GM12873 (cell line): ENCODE measurements at regions not wholly inside any gene's neighbourhood (a gene's known extent, or its start where the extent isn't known, plus 50 kb on each side); places are given as distances from the start of the nearest gene placed in this dataset.

Source experiments
- TF ChIP-seq, protein P1 (sequence below): IDR thresholded peaks from 2 replicates; pipeline ENCODE4 v1.5.1; 2012; ENCODE audit warnings: low read depth, mild to moderate bottlenecking, moderate library complexity, low read length, control low read depth; ENCODE audit not compliant: insufficient read depth; ENCODE audit errors: missing control alignments

DNA sequence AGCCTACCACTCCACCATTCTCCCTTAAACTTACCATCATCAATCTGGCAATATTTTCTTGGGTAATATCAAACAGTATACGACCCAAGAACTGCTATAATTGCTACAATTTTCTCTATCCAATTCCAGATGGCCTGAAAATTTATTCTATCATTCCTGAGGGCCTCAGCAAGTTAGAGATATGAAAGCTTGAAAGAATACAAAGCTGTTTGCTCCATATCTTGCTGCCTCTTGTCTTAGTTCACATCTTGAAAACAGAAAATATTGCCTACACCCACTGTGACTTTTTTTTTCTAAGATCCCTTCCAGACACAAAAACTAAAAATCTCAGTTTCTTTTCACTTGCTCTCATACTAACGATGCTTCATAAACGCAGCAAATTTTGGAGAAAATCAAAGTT lies 898.9 kb downstream of the OTOL1 start:
- TF ChIP-seq, protein P1, sequence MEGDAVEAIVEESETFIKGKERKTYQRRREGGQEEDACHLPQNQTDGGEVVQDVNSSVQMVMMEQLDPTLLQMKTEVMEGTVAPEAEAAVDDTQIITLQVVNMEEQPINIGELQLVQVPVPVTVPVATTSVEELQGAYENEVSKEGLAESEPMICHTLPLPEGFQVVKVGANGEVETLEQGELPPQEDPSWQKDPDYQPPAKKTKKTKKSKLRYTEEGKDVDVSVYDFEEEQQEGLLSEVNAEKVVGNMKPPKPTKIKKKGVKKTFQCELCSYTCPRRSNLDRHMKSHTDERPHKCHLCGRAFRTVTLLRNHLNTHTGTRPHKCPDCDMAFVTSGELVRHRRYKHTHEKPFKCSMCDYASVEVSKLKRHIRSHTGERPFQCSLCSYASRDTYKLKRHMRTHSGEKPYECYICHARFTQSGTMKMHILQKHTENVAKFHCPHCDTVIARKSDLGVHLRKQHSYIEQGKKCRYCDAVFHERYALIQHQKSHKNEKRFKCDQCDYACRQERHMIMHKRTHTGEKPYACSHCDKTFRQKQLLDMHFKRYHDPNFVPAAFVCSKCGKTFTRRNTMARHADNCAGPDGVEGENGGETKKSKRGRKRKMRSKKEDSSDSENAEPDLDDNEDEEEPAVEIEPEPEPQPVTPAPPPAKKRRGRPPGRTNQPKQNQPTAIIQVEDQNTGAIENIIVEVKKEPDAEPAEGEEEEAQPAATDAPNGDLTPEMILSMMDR, result no peak

DNA sequence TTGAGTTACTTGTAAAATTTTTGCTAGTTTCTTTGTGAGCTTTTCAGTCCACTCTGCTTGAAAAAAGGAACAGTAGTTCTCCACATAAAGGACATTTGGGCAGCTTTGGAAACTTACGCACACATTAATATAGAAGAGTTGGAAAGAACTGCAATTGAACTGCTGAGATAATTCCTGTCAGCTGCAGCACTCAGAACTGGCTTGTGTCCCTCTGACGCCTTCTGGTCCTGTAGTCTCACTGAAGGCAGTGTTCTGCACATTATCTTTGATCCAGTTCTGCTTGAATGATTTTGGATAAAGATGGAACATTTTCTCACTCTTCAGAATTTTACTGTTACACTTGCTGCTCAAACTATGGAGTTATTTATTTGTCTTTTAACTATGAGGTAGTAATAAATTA lies 901.9 kb downstream of the OTOL1 start:
- TF ChIP-seq, protein P1, result no peak

DNA sequence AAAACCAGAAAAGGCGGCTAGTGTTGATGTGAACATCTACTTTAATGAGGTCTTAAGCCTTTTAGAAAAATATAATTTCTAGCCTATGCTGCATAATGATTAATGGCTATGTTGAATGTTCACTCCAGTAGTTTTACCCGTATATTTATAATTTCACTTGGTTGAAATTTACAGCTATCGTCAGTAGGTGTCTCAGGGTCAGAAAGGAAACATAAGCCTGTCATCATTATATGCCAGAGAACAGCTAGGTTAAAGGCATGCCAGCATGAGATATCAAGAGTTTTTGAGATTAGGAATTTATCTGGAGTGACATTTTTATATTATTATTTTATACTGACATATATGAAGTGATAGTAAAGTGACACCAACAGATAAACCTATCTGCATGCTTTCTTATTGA lies 904.1 kb downstream of the OTOL1 start:
- TF ChIP-seq, protein P1, result no peak

DNA sequence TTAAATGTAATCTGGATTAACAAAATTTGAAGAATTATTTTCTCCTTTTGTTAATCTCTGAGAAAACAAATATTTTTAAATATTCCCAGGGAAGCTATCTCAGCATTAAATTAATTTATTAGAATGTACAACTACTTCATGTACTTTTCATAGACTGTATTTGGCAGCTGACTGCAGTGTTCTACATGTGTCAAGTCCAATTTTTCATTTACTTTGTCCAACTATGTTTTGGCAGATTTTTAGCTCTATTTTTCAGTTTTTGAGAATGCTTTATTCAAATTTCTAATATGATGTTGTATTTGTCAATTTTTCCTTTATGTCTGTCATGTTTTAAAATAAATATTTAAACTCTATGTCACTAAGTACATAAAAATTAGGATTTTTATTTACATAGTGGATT lies 925.1 kb downstream of the OTOL1 start:
- TF ChIP-seq, protein P1, result no peak

DNA sequence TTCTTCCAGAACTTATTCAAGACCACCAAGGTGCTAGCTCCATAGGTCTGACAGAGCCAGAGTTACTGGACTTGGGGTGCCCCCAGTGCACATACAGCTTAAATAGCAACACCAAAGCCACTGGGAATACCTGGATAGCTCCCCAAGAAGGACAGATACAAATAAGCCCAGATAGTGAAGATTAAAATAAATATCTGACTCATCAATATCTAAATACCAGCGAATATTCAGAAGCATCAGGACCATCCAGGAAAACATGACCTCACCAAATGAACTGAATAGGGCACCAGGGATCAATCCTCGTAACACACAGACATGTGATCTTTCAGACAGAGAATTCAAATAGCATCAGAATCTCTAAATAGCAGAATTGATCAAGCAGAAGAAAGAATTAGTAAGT lies 931.6 kb downstream of the OTOL1 start:
- TF ChIP-seq, protein P1, result no peak

DNA sequence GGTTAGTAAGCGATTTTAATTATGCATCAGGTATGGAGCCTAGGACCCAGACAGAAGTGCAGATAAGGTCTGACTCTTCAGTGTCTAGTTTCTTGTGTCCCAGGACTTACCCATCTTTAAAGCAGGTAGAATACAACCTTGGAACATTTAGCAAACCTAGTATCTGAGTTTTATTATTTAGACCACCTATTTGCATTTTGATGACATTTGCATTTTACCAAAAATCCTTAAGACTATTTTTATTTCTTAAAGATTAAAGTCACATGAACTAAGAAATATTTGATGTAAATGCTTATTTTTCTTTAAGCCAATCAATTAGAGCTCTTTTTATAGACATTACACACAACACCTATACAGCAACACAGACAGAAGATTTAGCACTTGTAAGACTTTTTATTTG lies 939.1 kb downstream of the OTOL1 start:
- TF ChIP-seq, protein P1, result no peak

DNA sequence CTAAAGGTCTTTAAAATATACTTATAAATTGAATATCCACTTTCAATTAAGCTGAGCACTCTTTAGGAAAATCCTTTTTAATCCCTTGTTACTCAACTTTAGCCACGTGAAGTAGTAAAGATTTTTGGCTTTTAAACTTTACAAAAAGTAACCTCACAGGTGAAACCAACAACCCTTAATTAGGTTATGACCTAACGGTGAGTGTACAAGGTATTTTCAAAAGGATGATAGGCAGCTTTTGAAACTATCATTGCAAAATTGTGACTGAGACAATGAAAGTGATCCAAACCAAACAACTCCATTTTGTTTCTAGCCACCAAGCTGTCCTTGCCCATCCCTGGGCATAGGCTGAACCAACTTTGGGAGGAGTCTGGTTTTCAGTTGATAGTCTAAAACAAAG lies 940.2 kb downstream of the OTOL1 start:
- TF ChIP-seq, protein P1, result no peak

DNA sequence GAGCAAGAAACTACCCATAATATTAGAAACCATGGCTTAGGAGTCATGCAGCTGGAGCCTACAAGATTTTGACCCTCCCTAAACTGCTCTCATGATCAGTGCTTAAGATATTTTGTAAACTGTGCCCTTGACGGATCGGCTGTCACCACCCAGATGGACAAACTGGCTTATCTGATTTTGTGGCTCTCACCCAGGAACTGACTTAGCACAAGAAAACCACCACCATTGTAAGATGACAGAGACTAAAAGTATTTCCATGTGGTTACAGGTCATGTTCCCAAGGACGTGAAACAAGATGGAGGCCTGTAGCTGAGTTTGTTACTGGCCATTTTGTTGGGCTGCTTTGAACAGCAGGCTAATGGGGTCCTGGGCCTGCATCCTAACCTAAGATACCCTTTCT lies 940.9 kb downstream of the OTOL1 start:
- TF ChIP-seq, protein P1, result no peak
